T-helper 9 cell (primary cell): ENCODE measurements at regions not wholly inside any gene's neighbourhood (a gene's known extent, or its start where the extent isn't known, plus 50 kb on each side); places are given as distances from the start of the nearest gene placed in this dataset.
"Not testable (repeated sequence)": the region's sequence is repeated elsewhere in the genome, so short reads cannot be mapped to it uniquely, and the experiment has no call there.

ENCODE experiments used
- DNase-seq: peaks from one replicate; pipeline ENCODE4 v3.0.0-alpha.2; 2020

GRCh38 chr3:16770021-16770420 lies 114.7 kb upstream of the PLCL2 start:
- no peak for DNase-seq

GRCh38 chr3:16770792-16771191 lies 114.0 kb upstream of the PLCL2 start:
- DNase-seq: no peak

DNA sequence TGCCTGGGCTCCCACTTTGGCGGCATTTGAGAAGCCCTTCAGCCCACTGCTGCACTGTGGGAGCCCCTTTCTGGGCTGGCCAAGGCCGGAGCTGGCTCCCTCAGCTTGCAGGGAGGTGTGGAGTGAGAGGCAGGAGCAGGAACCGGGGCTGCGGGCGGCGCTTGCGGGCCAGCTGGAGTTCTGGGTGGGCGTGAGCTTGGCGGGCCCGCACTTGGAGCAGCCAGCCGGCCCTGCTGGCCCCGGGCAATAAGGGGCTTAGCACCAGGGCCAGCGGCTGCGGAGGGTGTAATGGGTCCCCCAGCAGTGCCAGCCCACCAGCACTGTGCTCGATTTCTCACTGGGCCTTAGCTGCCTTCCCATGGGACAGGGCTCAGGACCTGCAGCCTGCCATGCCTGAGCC lies 111.2 kb upstream of the PLCL2 start:
- not testable (repeated sequence) for DNase-seq

GRCh38 chr3:16774536-16774935 lies 110.2 kb upstream of the PLCL2 start:
- not testable (repeated sequence) for DNase-seq

DNA sequence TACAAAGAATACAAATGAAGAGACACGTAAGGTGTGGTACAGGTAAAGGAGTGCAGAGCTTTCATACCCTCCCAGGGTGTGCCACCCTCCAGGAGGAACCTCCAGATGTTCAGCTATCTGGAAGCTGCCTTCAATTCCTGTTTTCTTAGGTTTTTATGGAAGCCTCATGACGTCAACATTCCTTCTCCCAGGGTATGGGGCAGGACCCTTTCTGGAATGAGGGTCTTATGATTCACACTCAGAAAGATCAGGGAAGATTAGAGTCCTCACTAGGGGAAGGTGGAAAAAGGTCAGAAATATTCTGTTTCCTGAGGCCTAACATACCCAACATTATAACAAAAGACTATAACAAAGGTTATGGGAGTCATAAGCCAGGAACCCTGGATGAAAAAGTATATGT lies 99.8 kb upstream of the PLCL2 start:
- DNase-seq: no peak

- DNase-seq: no peak
Measured at GRCh38 chr3:16785465-16785864, 99.3 kb upstream of the PLCL2 start.

GRCh38 chr3:16788440-16789056 lies 96.2 kb upstream of the PLCL2 start:
- DNase-seq: no peak

GRCh38 chr3:16789344-16790120 lies 95.2 kb upstream of the PLCL2 start:
- DNase-seq: no peak

DNA sequence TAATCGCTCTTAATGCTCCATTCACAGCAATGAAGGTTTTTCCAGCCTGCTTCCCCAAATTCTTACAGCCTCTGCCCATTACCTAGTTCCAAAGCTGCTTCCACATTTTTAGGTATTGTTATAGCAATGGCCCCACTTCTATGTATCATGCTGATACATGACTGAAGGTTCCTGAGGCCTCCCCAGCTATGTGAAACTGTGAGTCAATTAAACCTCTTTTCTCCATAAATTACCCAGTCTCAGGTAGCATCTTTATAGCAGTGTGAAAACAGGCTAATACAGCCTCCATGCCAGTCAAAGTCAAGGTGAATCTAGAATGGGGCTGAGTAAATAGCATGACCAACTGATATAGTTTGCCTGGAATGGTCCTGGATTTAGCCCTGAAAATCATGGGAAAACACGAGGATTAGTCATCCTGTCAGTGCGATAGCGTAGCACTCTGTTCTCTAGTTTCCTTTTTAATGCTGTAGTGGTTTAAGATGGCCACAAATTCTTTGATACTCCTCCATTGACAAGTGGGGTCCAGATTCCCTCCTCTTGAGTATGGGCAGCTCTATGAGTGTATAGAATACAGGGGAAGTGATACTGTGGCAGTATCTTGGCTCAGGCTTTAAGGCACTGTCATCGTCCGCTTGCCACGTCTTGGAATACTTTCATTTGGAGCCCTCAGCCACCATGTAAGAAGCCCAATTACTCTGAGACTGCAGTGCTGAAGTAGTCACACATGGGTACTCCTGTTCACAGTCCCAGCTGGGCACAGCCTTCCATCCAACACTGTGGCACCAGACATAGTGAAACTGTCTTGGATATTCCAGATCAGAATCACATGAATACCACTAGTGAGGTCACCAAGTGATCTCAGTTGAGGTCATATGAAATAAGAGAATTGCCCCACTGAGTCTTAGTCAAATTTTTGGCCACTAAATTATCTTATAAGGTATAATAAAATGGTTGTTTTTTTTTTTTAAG lies 94.0 kb upstream of the PLCL2 start:
- DNase-seq: no peak

DNA sequence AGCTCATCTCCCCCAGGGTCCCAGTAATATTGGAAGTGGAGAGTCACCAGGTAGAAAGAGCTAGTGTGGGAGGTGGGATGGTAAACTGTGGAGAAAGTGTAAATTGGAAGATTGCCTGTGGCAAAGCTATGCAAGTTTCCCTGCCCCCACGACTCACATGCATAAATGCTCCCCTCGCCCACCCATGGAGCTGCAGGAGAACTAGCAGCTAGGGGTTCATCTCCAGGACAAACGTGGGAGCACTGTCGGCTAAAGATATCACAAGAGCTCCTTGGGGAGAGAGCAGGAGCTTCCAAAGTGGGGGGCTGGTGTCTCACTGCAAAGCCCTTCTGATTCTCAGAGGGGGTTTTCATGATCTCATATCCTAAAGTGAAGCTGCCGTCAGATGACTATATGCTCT lies 91.4 kb upstream of the PLCL2 start:
- DNase-seq: no peak

- no peak for DNase-seq
Measured at GRCh38 chr3:16794257-16794656, 90.5 kb upstream of the PLCL2 start.

- DNase-seq: no peak
Measured at GRCh38 chr3:16795581-16795980, 89.2 kb upstream of the PLCL2 start.

- no peak for DNase-seq
Measured at GRCh38 chr3:16797831-16798230, 86.9 kb upstream of the PLCL2 start.

DNA sequence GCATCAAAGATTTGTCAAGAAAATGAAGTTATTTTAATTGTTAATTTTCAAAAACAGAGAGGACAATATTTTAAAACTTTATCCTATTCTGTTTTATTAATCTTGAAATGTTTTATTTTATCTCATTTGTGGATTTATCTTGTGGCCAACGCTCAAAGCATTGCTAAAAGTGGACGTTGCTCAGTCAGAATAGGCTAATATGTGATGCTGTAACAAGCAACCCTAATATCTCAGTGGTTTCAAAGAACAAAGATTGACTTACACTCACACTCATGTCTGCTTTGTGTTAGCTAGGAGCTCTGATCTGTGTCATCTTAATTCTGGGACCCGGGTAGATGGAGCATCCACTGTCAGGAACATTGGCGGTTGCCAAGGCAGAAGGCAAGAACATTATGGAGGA lies 86.0 kb upstream of the PLCL2 start:
- no peak for DNase-seq

DNA sequence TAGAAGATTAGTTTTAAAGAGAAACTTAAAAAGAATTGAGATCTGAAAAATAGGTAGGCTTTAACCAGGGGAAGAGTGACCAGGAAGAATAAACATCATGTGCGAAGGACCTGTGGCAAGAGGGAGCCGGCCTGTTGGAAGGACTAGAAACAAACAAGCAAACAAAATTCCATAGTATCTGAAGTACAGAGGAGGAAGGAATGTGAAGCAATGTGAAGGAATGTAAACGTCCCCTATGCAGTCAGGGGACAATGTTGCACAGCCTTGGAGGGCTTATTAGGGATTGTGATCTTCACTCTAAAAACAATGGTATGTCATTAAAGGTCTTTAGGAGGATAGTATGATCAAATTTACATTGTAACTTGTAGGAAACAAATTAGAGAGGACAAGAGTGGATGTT lies 84.4 kb upstream of the PLCL2 start:
- no peak for DNase-seq

- no peak for DNase-seq
Measured at GRCh38 chr3:16801223-16801622, 83.5 kb upstream of the PLCL2 start.

GRCh38 chr3:16801698-16802097 lies 83.1 kb upstream of the PLCL2 start:
- DNase-seq: no peak

- DNase-seq: no peak
Measured at GRCh38 chr3:16802389-16802788, 82.4 kb upstream of the PLCL2 start.

GRCh38 chr3:16803019-16803418 lies 81.7 kb upstream of the PLCL2 start:
- no peak for DNase-seq

DNA sequence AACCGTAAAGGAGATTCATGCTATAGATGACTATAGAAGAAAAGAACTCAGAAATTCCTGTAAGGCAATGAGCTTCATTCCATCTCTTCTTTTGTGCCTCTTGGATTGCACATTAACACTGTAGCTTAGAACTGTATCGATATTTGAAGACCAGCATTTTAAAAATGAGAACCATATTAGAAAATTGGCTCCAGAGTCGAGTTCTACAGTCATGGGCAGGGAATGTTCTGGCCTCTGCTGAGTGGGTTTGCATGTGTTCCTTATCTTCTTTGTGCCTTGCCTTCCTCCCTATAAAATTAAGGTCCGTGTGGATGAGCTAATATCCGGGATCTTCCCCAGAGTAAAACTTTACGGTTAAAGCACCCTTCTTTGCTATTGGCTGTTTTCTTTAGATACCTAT lies 77.4 kb upstream of the PLCL2 start:
- DNase-seq: no peak

GRCh38 chr3:16808393-16809107 lies 76.2 kb upstream of the PLCL2 start:
- no peak for DNase-seq

DNA sequence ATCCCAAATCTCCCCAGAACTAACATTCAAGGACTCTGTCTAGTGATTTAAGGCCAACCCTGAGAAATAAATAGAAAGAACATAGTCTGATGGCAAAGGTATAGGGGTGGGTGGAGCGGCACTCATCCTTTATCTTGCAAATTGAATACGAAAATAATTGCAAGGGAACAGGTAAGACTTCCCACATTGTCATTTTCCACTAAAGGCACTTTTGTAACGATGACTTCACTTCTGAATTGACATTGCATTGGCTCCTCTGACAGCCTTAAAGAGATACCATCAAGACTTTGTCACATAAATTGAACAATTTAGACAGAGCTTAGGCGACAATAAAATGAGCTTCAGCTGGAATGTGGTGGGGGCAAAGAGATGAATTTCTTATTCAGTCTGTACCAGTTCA lies 75.3 kb upstream of the PLCL2 start:
- DNase-seq: no peak

GRCh38 chr3:16809993-16810392 lies 74.8 kb upstream of the PLCL2 start:
- no peak for DNase-seq
